Nephron progenitor cell (in vitro differentiated cells): ENCODE measurements at regions not wholly inside any gene's neighbourhood (a gene's known extent, or its start where the extent isn't known, plus 50 kb on each side); places are given as distances from the start of the nearest gene placed in this dataset.

ENCODE experiments used
- DNase-seq: peaks from one replicate; pipeline ENCODE4 v3.0.0; 2021
- H3K27ac Mint-ChIP-seq: 2 replicates; pipeline ENCODE4 v1.8.0; 2021; ENCODE audit warnings: mild to moderate bottlenecking, moderate library complexity, mixed read lengths
- H3K27me3 Mint-ChIP-seq: 2 replicates; pipeline ENCODE4 v1.8.0; 2021; ENCODE audit warnings: mild to moderate bottlenecking, low read depth, mixed read lengths; ENCODE audit not compliant: poor library complexity
- H3K36me3 Mint-ChIP-seq: 2 replicates; pipeline ENCODE4 v1.8.0; 2021; ENCODE audit warnings: low read depth, mixed read lengths
- H3K4me1 Mint-ChIP-seq: 2 replicates; pipeline ENCODE4 v1.8.0; 2021; ENCODE audit warnings: mixed read lengths
- H3K4me3 Mint-ChIP-seq: 2 replicates; pipeline ENCODE4 v1.8.0; 2021; ENCODE audit warnings: mild to moderate bottlenecking, moderate library complexity, mixed read lengths
- H3K9me3 Mint-ChIP-seq: 2 replicates; pipeline ENCODE4 v1.8.0; 2021; ENCODE audit warnings: mild to moderate bottlenecking, moderate library complexity, mixed read lengths
- TF ChIP-seq, protein P1 (sequence below): fragments of 200-600 bp; sonication (generic); IDR thresholded peaks from 2 replicates; pipeline ENCODE4 v1.5.0; 2021; ENCODE audit warnings: antibody characterized with exemption

DNA sequence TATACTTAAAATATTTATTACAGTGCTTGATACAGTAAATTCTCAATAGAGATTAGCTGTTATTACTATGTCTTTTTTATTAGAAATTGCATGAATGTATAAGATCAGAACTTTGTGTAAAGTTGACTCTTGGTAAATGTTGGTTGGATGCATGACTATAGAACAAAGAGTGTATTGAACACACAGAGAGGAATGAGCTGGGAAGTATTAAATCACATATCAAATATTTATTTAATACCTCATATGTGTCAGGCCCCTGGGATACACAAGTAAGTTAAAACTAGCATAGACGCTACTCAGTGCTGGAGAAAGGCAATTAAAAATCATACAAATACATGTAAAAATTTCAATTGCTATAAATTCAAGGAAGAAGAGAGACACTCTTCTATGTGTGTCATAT lies 550.7 kb upstream of the TLE4 start:
- Mint-ChIP-seq H3K27me3 (no peaks in the 10 kb centered on the region), H3K27ac (no peak overlapping the region), H3K4me1 (peaks cover 4% of the 10 kb centered on the region), H3K36me3 (no peaks in the 10 kb centered on the region), H3K4me3 (no peak overlapping the region), H3K9me3 (peaks cover 5% of the 10 kb centered on the region)
- DNase-seq = no peak
- TF ChIP-seq, protein P1, sequence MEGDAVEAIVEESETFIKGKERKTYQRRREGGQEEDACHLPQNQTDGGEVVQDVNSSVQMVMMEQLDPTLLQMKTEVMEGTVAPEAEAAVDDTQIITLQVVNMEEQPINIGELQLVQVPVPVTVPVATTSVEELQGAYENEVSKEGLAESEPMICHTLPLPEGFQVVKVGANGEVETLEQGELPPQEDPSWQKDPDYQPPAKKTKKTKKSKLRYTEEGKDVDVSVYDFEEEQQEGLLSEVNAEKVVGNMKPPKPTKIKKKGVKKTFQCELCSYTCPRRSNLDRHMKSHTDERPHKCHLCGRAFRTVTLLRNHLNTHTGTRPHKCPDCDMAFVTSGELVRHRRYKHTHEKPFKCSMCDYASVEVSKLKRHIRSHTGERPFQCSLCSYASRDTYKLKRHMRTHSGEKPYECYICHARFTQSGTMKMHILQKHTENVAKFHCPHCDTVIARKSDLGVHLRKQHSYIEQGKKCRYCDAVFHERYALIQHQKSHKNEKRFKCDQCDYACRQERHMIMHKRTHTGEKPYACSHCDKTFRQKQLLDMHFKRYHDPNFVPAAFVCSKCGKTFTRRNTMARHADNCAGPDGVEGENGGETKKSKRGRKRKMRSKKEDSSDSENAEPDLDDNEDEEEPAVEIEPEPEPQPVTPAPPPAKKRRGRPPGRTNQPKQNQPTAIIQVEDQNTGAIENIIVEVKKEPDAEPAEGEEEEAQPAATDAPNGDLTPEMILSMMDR = no peak

DNA sequence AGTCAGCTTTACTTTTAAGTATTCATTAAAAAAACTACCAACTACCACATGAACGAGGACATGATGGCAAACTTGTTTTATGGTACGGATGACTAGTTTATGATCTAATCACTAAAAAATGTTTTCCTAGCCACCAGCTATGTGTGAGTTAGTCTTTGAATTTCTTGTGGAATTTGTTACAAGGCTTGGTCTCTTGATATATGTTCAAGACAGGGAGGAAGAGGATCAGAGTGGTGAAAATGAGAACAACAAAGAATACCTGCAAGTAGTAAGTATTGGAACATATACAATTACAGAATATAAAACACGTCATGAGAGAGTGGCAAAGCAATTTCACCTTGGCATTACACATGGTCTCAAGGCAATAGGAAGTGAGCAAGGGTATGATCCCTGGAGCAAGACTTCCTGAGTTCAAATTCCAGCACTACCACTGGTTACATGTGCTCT lies 548.6 kb upstream of the TLE4 start:
- H3K9me3 Mint-ChIP-seq = peaks cover 5% of the 10 kb centered on the region
- no peak overlapping the region for H3K27ac Mint-ChIP-seq
- DNase-seq = no peak
- H3K4me1 Mint-ChIP-seq = peaks cover 13% of the 10 kb centered on the region
- TF ChIP-seq, protein P1 = no peak
- no peaks in the 10 kb centered on the region for H3K27me3 Mint-ChIP-seq
- no peaks in the 10 kb centered on the region for H3K36me3 Mint-ChIP-seq
- no peak overlapping the region for H3K4me3 Mint-ChIP-seq

DNA sequence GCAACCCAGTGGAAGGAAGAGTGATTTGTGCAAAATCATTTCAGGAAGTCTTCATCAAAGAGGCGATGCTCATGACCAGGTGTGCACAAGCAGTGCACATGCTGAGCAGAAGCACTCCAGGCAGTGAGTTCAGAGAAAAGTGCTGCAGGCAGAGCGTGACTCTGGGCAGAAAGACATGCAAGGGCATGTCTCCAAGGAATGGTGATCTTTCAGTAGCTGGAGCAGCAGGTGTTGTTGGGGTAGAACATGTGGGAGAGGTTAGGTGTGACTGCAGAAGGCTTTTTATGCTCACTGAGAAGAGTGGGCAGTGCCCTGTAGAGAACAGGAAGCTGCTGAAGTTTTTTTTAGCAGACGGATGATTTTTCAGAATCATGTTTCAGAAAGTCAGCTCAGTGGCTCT lies 545.4 kb upstream of the TLE4 start:
- H3K9me3 Mint-ChIP-seq = peaks cover 5% of the 10 kb centered on the region
- H3K27me3 Mint-ChIP-seq = no peaks in the 10 kb centered on the region
- H3K27ac Mint-ChIP-seq = peak overlapping the region; percentile 57
- peaks cover 13% of the 10 kb centered on the region for H3K4me1 Mint-ChIP-seq
- DNase-seq = no peak
- no peaks in the 10 kb centered on the region for H3K36me3 Mint-ChIP-seq
- H3K4me3 Mint-ChIP-seq = no peak overlapping the region
- TF ChIP-seq, protein P1 = no peak

DNA sequence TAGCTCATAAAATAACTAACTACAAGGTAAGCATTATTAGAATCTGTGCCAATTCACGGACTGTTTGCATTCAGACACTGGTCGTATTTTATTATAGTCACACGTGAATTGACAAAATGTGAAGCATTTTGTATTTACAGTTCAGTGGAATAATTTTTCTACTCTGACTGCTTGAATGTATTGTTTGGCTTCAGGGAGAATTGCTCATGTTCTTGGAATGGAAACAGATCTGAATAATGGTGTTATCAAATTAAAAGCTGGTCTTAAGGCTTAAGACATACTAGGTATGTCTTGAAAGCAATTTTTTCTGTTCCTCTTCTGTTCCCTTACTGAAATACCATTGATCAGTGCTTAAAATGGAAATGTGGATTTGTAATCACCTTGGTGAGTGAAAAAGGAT lies 543.7 kb upstream of the TLE4 start:
- TF ChIP-seq, protein P1 = no peak
- H3K36me3 Mint-ChIP-seq = no peaks in the 10 kb centered on the region
- H3K27ac Mint-ChIP-seq = no peak overlapping the region

DNA sequence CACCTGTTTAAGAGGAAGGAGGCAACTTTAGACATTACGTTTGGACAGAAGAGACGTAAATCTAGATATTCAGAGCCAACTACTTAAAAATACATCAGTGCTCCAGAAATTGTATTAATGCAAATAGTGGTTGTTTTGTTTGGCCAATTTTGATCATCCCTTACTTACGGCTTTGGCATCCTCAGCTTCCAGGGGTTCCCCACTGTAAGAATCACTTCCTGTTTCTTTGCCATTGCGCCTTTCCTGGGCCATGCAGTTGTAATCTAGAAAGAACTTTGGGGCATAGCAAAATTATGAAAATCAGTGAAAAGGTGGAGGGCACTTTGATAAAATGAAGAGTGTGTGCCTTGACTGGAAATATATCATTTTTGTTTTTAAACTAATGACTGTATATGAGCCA lies 537.2 kb upstream of the TLE4 start:
- H3K9me3 Mint-ChIP-seq = peaks cover 25% of the 10 kb centered on the region
- no peak overlapping the region for H3K27ac Mint-ChIP-seq
- H3K36me3 Mint-ChIP-seq = no peaks in the 10 kb centered on the region
- DNase-seq = no peak
- TF ChIP-seq, protein P1 = no peak
- no peaks in the 10 kb centered on the region for H3K27me3 Mint-ChIP-seq
- H3K4me1 Mint-ChIP-seq = no peaks in the 10 kb centered on the region
- no peak overlapping the region for H3K4me3 Mint-ChIP-seq

More for the DNA sequence above, 543.7 kb upstream of the TLE4 start:
- DNase-seq = no peak
- peaks cover 13% of the 10 kb centered on the region for H3K4me1 Mint-ChIP-seq
- H3K4me3 Mint-ChIP-seq = no peak overlapping the region
- H3K9me3 Mint-ChIP-seq = no peaks in the 10 kb centered on the region
- H3K27me3 Mint-ChIP-seq = no peaks in the 10 kb centered on the region

DNA sequence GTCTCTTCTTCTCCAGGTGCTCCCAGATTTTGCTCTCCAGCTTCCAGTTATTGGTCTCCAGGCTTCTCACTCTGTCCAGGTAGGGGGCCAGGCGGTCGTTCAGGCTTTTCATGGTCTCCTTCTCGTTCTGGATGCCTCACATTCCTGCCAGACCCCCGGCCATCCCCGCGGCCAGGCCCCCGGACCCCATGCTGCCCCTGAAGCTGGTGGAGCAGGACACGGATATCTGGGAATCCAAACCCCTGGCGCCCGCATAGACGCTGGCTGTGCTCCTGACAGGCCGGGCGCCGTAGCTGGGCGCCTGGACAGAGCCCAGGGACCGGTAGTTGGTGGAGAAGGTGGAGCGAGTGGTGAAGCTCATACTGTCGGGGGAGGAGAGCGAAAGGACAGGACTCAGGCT lies 534.4 kb upstream of the TLE4 start:
- no peaks in the 10 kb centered on the region for H3K4me1 Mint-ChIP-seq
- no peak for DNase-seq
- no peaks in the 10 kb centered on the region for H3K36me3 Mint-ChIP-seq
- H3K27me3 Mint-ChIP-seq = no peaks in the 10 kb centered on the region
- H3K4me3 Mint-ChIP-seq = no peak overlapping the region
- H3K9me3 Mint-ChIP-seq = peaks cover 25% of the 10 kb centered on the region
- TF ChIP-seq, protein P1 = no peak
- H3K27ac Mint-ChIP-seq = no peak overlapping the region
